H1 (cell line): ENCODE measurements at regions not wholly inside any gene's neighbourhood (a gene's known extent, or its start where the extent isn't known, plus 50 kb on each side); places are given as distances from the start of the nearest gene placed in this dataset.
"Not testable (repeated sequence)": the region's sequence is repeated elsewhere in the genome, so short reads cannot be mapped to it uniquely, and the experiment has no call there.

ENCODE experiments used
- CTCF ChIA-PET: fragments of 300-600 bp; sonication (Branson Sonifier 250); formaldehyde crosslinking; loops from one replicate; lab custom pipeline; 2021; ENCODE audit not compliant: partially characterized antibody; lab: Charles Lee
- POLR2A ChIA-PET: fragments of 300-600 bp; sonication (Branson Sonifier 250); formaldehyde crosslinking; loops from one replicate; lab custom pipeline; 2021; ENCODE audit warnings: inconsistent platforms; ENCODE audit not compliant: partially characterized antibody; lab: Charles Lee
- DNase-seq, 2 experiments: peaks; one replicate each; pipeline versions ENCODE4 v3.0.0 to v3.0.0-alpha.2; 2010 to 2022; ENCODE audit warnings: low spot score in 2 of 2, low read depth in 1 of 2, mixed read lengths in 1 of 2
- FAIRE-seq: peaks from 2 replicates; lab custom pipeline; 2011; peaks lifted over from hg19 to GRCh38; lab: Jason Lieb, UNC
- H2AFZ ChIP-seq: 2 replicates; pipeline ENCODE4 v1.8.1; 2012; ENCODE audit warnings: low read length, inconsistent platforms
- H2AK5ac ChIP-seq: 2 replicates; pipeline ENCODE4 v1.6.1; 2013; ENCODE audit warnings: low read depth, low read length
- H2BK120ac ChIP-seq: replicated peaks from 2 replicates; pipeline ENCODE3; 2013; ENCODE audit warnings: low read depth, low read length, inconsistent platforms
- H2BK12ac ChIP-seq: 2 replicates; pipeline ENCODE4 v1.6.1; 2013; ENCODE audit warnings: low read depth, low read length
- H2BK15ac ChIP-seq: 2 replicates; pipeline ENCODE4 v1.6.1; 2013; ENCODE audit warnings: low read length
- H2BK20ac ChIP-seq: 2 replicates; pipeline ENCODE4 v1.6.1; 2013; ENCODE audit warnings: low read length
- H2BK5ac ChIP-seq: 2 replicates; pipeline ENCODE4 v1.6.1; 2013; ENCODE audit warnings: low read depth, low read length
- H3K14ac ChIP-seq: 2 replicates; pipeline ENCODE4 v1.6.1; 2013; ENCODE audit warnings: inconsistent platforms; ENCODE audit not compliant: insufficient read length
- H3K18ac ChIP-seq: 2 replicates; pipeline ENCODE4 v1.6.1; 2013; ENCODE audit warnings: low read length; ENCODE audit errors: extremely low read depth
- H3K23ac ChIP-seq: 2 replicates; pipeline ENCODE4 v1.6.1; 2013; ENCODE audit warnings: inconsistent platforms; ENCODE audit not compliant: insufficient read length
- H3K23me2 ChIP-seq: 2 replicates; pipeline ENCODE4 v1.6.1; 2013; ENCODE audit warnings: low read depth, low read length
- H3K27ac ChIP-seq: 2 replicates; pipeline ENCODE4 v1.6.1; 2011; ENCODE audit warnings: low read depth, low read length, inconsistent platforms
- H3K27me3 ChIP-seq, 4 experiments: replicated peaks in 1 of 4; 1 replicate in 1 of 4; 2 replicates in 3 of 4; pipeline versions ENCODE4 v1.6.1 to v1.8.1; 2011 to 2013; ENCODE audit warnings: low read length in 3 of 4, mild to moderate bottlenecking in 3 of 4, inconsistent platforms in 2 of 4, mixed read lengths in 2 of 4, moderate library complexity in 1 of 4; ENCODE audit not compliant: control insufficient read depth in 3 of 4, insufficient read depth in 3 of 4; ENCODE audit errors: extremely low read depth in 1 of 4
- H3K36me3 ChIP-seq, 4 experiments: 2 replicates each; pipeline versions ENCODE4 v1.6.1 to v1.8.1; 2011 to 2013; ENCODE audit warnings: mild to moderate bottlenecking in 4 of 4, low read length in 3 of 4, moderate library complexity in 2 of 4, control low read depth in 1 of 4, inconsistent platforms in 1 of 4; ENCODE audit not compliant: insufficient read depth in 4 of 4, control insufficient read depth in 2 of 4
- H3K4ac ChIP-seq: replicated peaks from 2 replicates; pipeline ENCODE3; 2013; ENCODE audit warnings: low read length, low read depth, mixed read lengths, inconsistent platforms; ENCODE audit not compliant: insufficient read length
- H3K4me1 ChIP-seq, 4 experiments: replicated peaks in 1 of 4; 1 replicate in 1 of 4; 2 replicates in 3 of 4; pipeline versions ENCODE4 v1.6.1 to v1.8.1; 2011 to 2013; ENCODE audit warnings: low read length in 3 of 4, inconsistent platforms in 2 of 4, mixed read lengths in 1 of 4; ENCODE audit not compliant: insufficient read depth in 4 of 4, control insufficient read depth in 3 of 4
- H3K4me2 ChIP-seq, 2 experiments: 2 replicates each; pipeline versions ENCODE4 v1.6.1 to v1.8.1; 2011 to 2013; ENCODE audit warnings: low read depth in 2 of 2, low read length in 2 of 2, control low read depth in 1 of 2, inconsistent platforms in 1 of 2, mild to moderate bottlenecking in 1 of 2; ENCODE audit not compliant: insufficient read depth in 1 of 2
- H3K4me3 ChIP-seq, 4 experiments: fragments of 200-600, 300-600 bp in 1 of 4; sonication (generic), shearing (Covaris generic), sonication (Bioruptor Twin) in 1 of 4; 2 replicates each; pipeline versions ENCODE4 v1.5.1 to v1.8.1; 2011 to 2016; ENCODE audit warnings: low read length in 4 of 4, low read depth in 3 of 4, control low read depth in 2 of 4, inconsistent platforms in 2 of 4, mild to moderate bottlenecking in 2 of 4, mixed read lengths in 1 of 4, moderate library complexity in 1 of 4; ENCODE audit not compliant: insufficient read depth in 2 of 4; ENCODE audit errors: extremely low read depth in 1 of 4
- H3K56ac ChIP-seq: replicated peaks from 2 replicates; pipeline ENCODE3; 2013; ENCODE audit warnings: low read depth, mild to moderate bottlenecking, mixed read lengths, low read length, inconsistent platforms; ENCODE audit not compliant: insufficient read length
- H3K79me1 ChIP-seq: 2 replicates; pipeline ENCODE4 v1.6.1; 2013; ENCODE audit warnings: low read depth, low read length, control low read depth
- H3K79me2 ChIP-seq, 2 experiments: 2 replicates each; pipeline versions ENCODE4 v1.6.1 to v1.8.1; 2012 to 2013; ENCODE audit warnings: low read length in 2 of 2, mild to moderate bottlenecking in 2 of 2, inconsistent platforms in 1 of 2; ENCODE audit not compliant: insufficient read depth in 2 of 2, control insufficient read depth in 1 of 2
- H3K9ac ChIP-seq, 4 experiments: replicated peaks in 1 of 4; 1 replicate in 1 of 4; 2 replicates in 3 of 4; pipeline versions ENCODE4 v1.6.1 to v1.8.1; 2011 to 2013; ENCODE audit warnings: low read depth in 3 of 4, low read length in 3 of 4, control low read depth in 2 of 4, mild to moderate bottlenecking in 2 of 4, moderate library complexity in 2 of 4, inconsistent platforms in 1 of 4; ENCODE audit errors: extremely low read depth in 1 of 4
- H3K9me3 ChIP-seq, 2 experiments: 2 replicates each; pipeline versions ENCODE4 v1.6.1 to v1.8.1; 2012 to 2013; ENCODE audit warnings: mild to moderate bottlenecking in 2 of 2, moderate library complexity in 2 of 2, control low read depth in 1 of 2, inconsistent platforms in 1 of 2, low read depth in 1 of 2, low read length in 1 of 2, mixed read lengths in 1 of 2; ENCODE audit not compliant: insufficient read depth in 2 of 2
- H4K20me1 ChIP-seq, 2 experiments: replicated peaks in 1 of 2; 2 replicates each; pipeline versions ENCODE3 to v1.8.1; 2011 to 2013; ENCODE audit warnings: inconsistent platforms in 2 of 2, low read length in 2 of 2, mild to moderate bottlenecking in 1 of 2; ENCODE audit not compliant: insufficient read depth in 2 of 2, control insufficient read depth in 1 of 2
- H4K5ac ChIP-seq: 2 replicates; pipeline ENCODE4 v1.6.1; 2013; ENCODE audit warnings: low read length, low read depth, mixed read lengths, inconsistent platforms; ENCODE audit not compliant: insufficient read length
- H4K8ac ChIP-seq: 2 replicates; pipeline ENCODE4 v1.8.0; 2013; ENCODE audit warnings: mild to moderate bottlenecking, moderate library complexity, low read length, inconsistent platforms; ENCODE audit not compliant: insufficient read depth; ENCODE audit errors: extremely low read depth
- H4K91ac ChIP-seq: replicated peaks from 2 replicates; pipeline ENCODE3; 2013; ENCODE audit warnings: low read length, mixed read lengths, inconsistent platforms; ENCODE audit not compliant: insufficient read length
- WGBS, 2 experiments: shearing (Covaris generic) in 1 of 2; methylation state at CpG; one replicate each; pipeline versions ENCODE4 v1.1.6 to v1.1.7; 2013 to 2015; ENCODE audit warnings: low lambda C conversion rate in 2 of 2, mixed read lengths in 2 of 2, inconsistent platforms in 1 of 2, low coverage in 1 of 2, missing lambda C conversion rate in 1 of 2; ENCODE audit not compliant: insufficient replicate concordance in 2 of 2, insufficient coverage in 1 of 2, insufficient read length in 1 of 2; ENCODE audit errors: extremely low coverage in 1 of 2, missing lambda C conversion rate in 1 of 2; 5-methylcytosine and 5-hydroxymethylcytosine counted together

GRCh38 chr1:121041497-121041896 lies 142.6 kb downstream of the FAM72B start:
- H3K27ac ChIP-seq, H3K23ac ChIP-seq, H4K5ac ChIP-seq, H3K4ac ChIP-seq, H2BK120ac ChIP-seq, H2BK5ac ChIP-seq, POLR2A ChIA-PET, DNase-seq, H3K79me1 ChIP-seq, H3K56ac ChIP-seq, H3K36me3 ChIP-seq, H3K4me2 ChIP-seq, H2AK5ac ChIP-seq, H3K9ac ChIP-seq, H3K18ac ChIP-seq, H4K20me1 ChIP-seq, H3K23me2 ChIP-seq, H3K4me1 ChIP-seq, H3K9me3 ChIP-seq, H3K14ac ChIP-seq, H2BK15ac ChIP-seq, FAIRE-seq, H2AFZ ChIP-seq, H4K8ac ChIP-seq, H3K27me3 ChIP-seq, H3K4me3 ChIP-seq, H2BK20ac ChIP-seq, CTCF ChIA-PET, H3K79me2 ChIP-seq, H4K91ac ChIP-seq, H2BK12ac ChIP-seq: not testable (repeated sequence)
- WGBS, 2 experiments = 98% methylated on average over 3 of the region's 3 CpGs; no CpG with 5 or more reads in 1 of the 2 experiments

DNA sequence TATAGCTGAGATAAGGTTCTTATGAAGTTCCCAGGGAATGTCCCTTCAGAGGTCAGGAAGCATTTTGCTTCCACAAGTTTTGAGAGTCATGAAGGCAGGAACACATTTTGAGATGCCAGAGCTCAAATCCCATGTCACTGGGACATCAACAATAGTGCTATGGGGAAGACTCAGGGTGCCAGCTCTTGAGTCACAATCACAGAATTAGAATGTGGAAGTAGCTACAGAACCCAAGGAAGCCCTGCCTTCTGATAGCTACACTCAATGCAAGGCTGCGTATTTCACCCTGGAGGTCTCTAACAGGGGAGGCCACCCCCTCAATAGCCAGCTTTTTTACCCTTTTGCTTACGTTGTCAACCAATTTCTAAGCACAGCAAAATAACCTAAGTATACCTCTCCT lies 141.3 kb downstream of the FAM72B start:
- H3K36me3 ChIP-seq, POLR2A ChIA-PET, H3K23ac ChIP-seq, H3K27ac ChIP-seq, H3K23me2 ChIP-seq, H3K79me1 ChIP-seq, H2BK20ac ChIP-seq, H3K9me3 ChIP-seq, H2AFZ ChIP-seq, H3K4me2 ChIP-seq, H4K20me1 ChIP-seq, H3K14ac ChIP-seq, H3K79me2 ChIP-seq, H3K56ac ChIP-seq, H3K18ac ChIP-seq, H3K9ac ChIP-seq, H2BK120ac ChIP-seq, H3K4me3 ChIP-seq, H2AK5ac ChIP-seq, H3K27me3 ChIP-seq, H4K5ac ChIP-seq, FAIRE-seq, H2BK15ac ChIP-seq, H4K8ac ChIP-seq, DNase-seq, H3K4me1 ChIP-seq, CTCF ChIA-PET, H2BK5ac ChIP-seq, H4K91ac ChIP-seq, H3K4ac ChIP-seq, H2BK12ac ChIP-seq: not testable (repeated sequence)
- 81% methylated on average over 2 of the region's 2 CpGs; no CpG with 5 or more reads in 1 of the 2 experiments for WGBS, 2 experiments
